ENCODE measurements at regions not wholly inside any gene's neighbourhood (a gene's known extent, or its start where the extent isn't known, plus 50 kb on each side); places are given as distances from the start of the nearest gene placed in this dataset.

GRCh38 chr14:101351769-101352168 lies 209.5 kb upstream of the DIO3 start:
- TF ChIP-seq CTCF (conservative IDR thresholded peaks at IDR 0.05; ENCODE audit: low read depth in 2 of 2) (no peak), POLR2AphosphoS5 (IDR thresholded peaks at IDR 0.05; ENCODE audit: low read depth) (no peak), REST (IDR thresholded peaks at IDR 0.05; ENCODE audit: unreplicated experiment) (no peak), EZH2 (IDR thresholded peaks at IDR 0.05; ENCODE audit: low read depth, unreplicated experiment) (no peak), EZH2phosphoT487 (IDR thresholded peaks at IDR 0.05; ENCODE audit: unreplicated experiment) (no peak), CREB1 (CRISPR knock-in tag; IDR thresholded peaks at IDR 0.05; ENCODE audit: low read depth) (no peak), JUNB (IDR thresholded peaks at IDR 0.05; ENCODE audit: unreplicated experiment) (no peak), ETS1 (IDR thresholded peaks at IDR 0.05) (no peak), NANOG (IDR thresholded peaks at IDR 0.05; ENCODE audit: borderline replicate concordance) (no peak), ZNF114 (CRISPR knock-in tag; IDR thresholded peaks at IDR 0.05) (no peak)
